Inflammatory macrophage treated with lipopolysaccharide for 1 hour (primary cell): ENCODE measurements at regions not wholly inside any gene's neighbourhood (a gene's known extent, or its start where the extent isn't known, plus 50 kb on each side); places are given as distances from the start of the nearest gene placed in this dataset.
"Not testable (repeated sequence)": the region's sequence is repeated elsewhere in the genome, so short reads cannot be mapped to it uniquely, and the experiment has no call there.

ENCODE experiments used
- DNase-seq, 2 donors: peaks; one replicate each; pipeline ENCODE4 v3.0.0-alpha.2; 2020 to 2022

GRCh38 chr13:87124785-87125074 is 546.4 kb upstream of the SLITRK5 start:
- DNase-seq, result no peak

- no peak for DNase-seq
Observed at GRCh38 chr13:87128036-87128435, 543.1 kb upstream of the SLITRK5 start.

GRCh38 chr13:87128491-87128890 is 542.7 kb upstream of the SLITRK5 start:
- DNase-seq, result no peak

- no peak for DNase-seq
Observed at GRCh38 chr13:87129602-87130300, 541.4 kb upstream of the SLITRK5 start.

- no peak for DNase-seq
Observed at GRCh38 chr13:87130423-87130822, 540.7 kb upstream of the SLITRK5 start.

GRCh38 chr13:87131611-87132010 is 539.6 kb upstream of the SLITRK5 start:
- no peak for DNase-seq

GRCh38 chr13:87138866-87139265 is 532.3 kb upstream of the SLITRK5 start:
- DNase-seq, result no peak

GRCh38 chr13:87147076-87147475 is 524.1 kb upstream of the SLITRK5 start:
- no peak for DNase-seq

GRCh38 chr13:87153371-87153770 is 517.8 kb upstream of the SLITRK5 start:
- DNase-seq, result no peak

GRCh38 chr13:87166348-87166747 is 504.8 kb upstream of the SLITRK5 start:
- no peak for DNase-seq

GRCh38 chr13:87168390-87168789 is 502.8 kb upstream of the SLITRK5 start:
- DNase-seq, result no peak

GRCh38 chr13:87169337-87169736 is 501.8 kb upstream of the SLITRK5 start:
- no peak for DNase-seq

- DNase-seq, result no peak
Observed at GRCh38 chr13:87172166-87172835, 498.9 kb upstream of the SLITRK5 start.

GRCh38 chr13:87185138-87185537 is 486.0 kb upstream of the SLITRK5 start:
- not testable (repeated sequence) for DNase-seq

GRCh38 chr13:87186647-87187046 is 484.5 kb upstream of the SLITRK5 start:
- not testable (repeated sequence) for DNase-seq

- DNase-seq, result not testable (repeated sequence)
Observed at GRCh38 chr13:87191485-87191884, 479.7 kb upstream of the SLITRK5 start.

GRCh38 chr13:87198371-87198770 is 472.8 kb upstream of the SLITRK5 start:
- DNase-seq, result no peak

GRCh38 chr13:87206708-87207107 is 464.5 kb upstream of the SLITRK5 start:
- no peak for DNase-seq

GRCh38 chr13:87207280-87208003 is 463.7 kb upstream of the SLITRK5 start:
- no peak for DNase-seq

GRCh38 chr13:87208636-87209035 is 462.5 kb upstream of the SLITRK5 start:
- no peak for DNase-seq

- no peak for DNase-seq
Observed at GRCh38 chr13:87234981-87235380, 436.2 kb upstream of the SLITRK5 start.

GRCh38 chr13:87235621-87236020 is 435.6 kb upstream of the SLITRK5 start:
- no peak for DNase-seq

GRCh38 chr13:87244256-87244890 is 426.8 kb upstream of the SLITRK5 start:
- no peak for DNase-seq

GRCh38 chr13:87249847-87250246 is 421.3 kb upstream of the SLITRK5 start:
- not testable (repeated sequence) for DNase-seq
